ENCODE measurements at regions not wholly inside any gene's neighbourhood (a gene's known extent, or its start where the extent isn't known, plus 50 kb on each side); places are given as distances from the start of the nearest gene placed in this dataset.

DNA sequence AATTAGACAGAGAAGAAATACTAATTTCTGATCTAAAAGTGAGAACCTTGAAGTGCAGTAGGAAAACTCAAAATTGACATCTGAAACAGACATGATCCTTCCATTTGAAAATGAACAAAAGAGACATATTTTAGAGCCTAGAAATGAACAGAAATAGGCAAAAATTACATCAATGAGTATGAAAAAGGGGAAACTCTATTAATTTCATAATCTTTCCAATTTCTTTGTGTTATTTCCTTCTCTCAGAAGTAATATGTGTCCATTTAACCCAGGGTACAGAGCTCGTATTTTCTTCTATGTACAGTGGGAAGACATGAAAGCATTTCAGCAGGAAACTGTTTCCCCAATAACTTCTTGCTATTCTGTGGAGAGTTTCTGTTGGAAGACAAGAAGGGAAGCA lies 263.1 kb downstream of the CGGBP1 start:
- no peak for TF ChIP-seq EP300 (IDR thresholded peaks at IDR 0.05)
- no peak for TF ChIP-seq CTCF (IDR thresholded peaks at IDR 0.05)
- no peak for TF ChIP-seq POLR2A (IDR thresholded peaks at IDR 0.05; ENCODE audit: low read depth)
- no peak for TF ChIP-seq POLR2AphosphoS5 (IDR thresholded peaks at IDR 0.05)
